ENCODE measurements at regions not wholly inside any gene's neighbourhood (a gene's known extent, or its start where the extent isn't known, plus 50 kb on each side); places are given as distances from the start of the nearest gene placed in this dataset.
A peak's percentile ranks its signal among the peaks of the same experiment; 100 is the strongest.

DNA sequence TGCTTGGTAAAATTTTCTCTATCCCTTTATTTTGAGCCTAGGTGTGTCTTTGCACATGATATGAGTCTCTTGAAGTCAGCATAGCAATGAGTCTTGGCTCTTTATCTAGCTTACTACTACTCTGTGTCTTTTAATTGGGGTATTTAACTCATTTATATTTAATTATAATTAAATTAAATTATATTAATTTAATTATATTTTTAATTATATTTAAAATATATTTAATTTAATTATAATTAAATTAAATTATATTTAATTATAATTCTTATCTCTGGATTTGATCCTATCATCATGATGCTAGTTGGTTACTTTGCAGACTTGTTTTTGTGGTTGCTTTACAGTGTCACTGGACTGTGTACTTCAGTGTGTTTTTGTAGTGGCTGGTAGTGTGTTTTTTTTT is 201.2 kb upstream of the ITM2A start (continued):
- no peak for TF ChIP-seq MAX (IDR thresholded peaks at IDR 0.05)
- no peak for TF ChIP-seq KDM5A (IDR thresholded peaks at IDR 0.05)

- 0% methylated on average over 2 of the region's 2 CpGs for WGBS (ENCODE audit: missing lambda C conversion rate)
- TF ChIP-seq CBX8 (IDR thresholded peaks at IDR 0.05) (no peak), MAZ (IDR thresholded peaks at IDR 0.05; ENCODE audit: borderline replicate concordance, low read depth, low read length) (no peak), MYC (IDR thresholded peaks at IDR 0.05; ENCODE audit: borderline replicate concordance, low read length) (no peak), TFCP2L1 (CRISPR knock-in tag; IDR thresholded peaks at IDR 0.05) (no peak)
- Histone ChIP-seq H3K4me1 (no peaks in the 10 kb centered on the region), H3K4me3 (no peak overlapping the region), H3K9me3 (no peaks in the 10 kb centered on the region), H3K4me2 (no peak overlapping the region), H3K27ac (no peak overlapping the region)
- POLR2A ChIA-PET, result no interaction called here
- FAIRE-seq (no peak), DNase-seq (ENCODE audit: low read depth in 1 of 2, low spot score in 1 of 2) (no peak), ATAC-seq (no peak)
- CTCF ChIA-PET, result no interaction called here
Measured at GRCh38 chrX:79564362-79564761, 197.2 kb upstream of the ITM2A start.

DNA sequence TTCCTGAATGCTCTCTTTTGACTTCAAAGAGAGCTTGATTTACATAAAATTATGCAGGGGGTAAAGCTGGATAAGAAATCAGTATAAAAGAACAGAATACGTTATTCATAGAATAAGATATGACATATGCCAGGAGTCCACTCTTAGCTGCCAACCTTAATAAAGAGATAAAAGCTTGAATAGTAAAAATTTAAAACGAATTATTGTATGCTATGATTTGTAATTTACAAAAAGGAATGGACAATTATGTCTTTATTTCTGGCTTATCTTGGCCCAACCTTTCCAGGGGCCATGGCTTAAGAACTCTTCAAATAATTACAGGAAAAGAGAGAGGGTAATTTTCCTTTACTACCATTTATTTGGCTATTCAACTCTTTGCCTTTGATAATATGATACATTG is 192.2 kb upstream of the ITM2A start:
- ChIA-PET CTCF (no interaction called here), POLR2A (no interaction called here)
- FAIRE-seq (no peak), ATAC-seq (no peak), DNase-seq (ENCODE audit: low read depth in 1 of 2, low spot score in 1 of 2) (no peak)
- Histone ChIP-seq H3K4me2 (no peak overlapping the region), H3K4me1 (no peaks in the 10 kb centered on the region), H3K27ac (no peak overlapping the region), H3K9me3 (no peaks in the 10 kb centered on the region), H3K4me3 (no peak overlapping the region)
- TF ChIP-seq HEYL (CRISPR knock-in tag; IDR thresholded peaks at IDR 0.05) (no peak), JUN (IDR thresholded peaks at IDR 0.05) (no peak), KDM5A (IDR thresholded peaks at IDR 0.05) (no peak), HOXA7 (CRISPR knock-in tag; IDR thresholded peaks at IDR 0.05) (no peak), CHD4 (IDR thresholded peaks at IDR 0.05; ENCODE audit: borderline replicate concordance) (no peak), CBX8 (IDR thresholded peaks at IDR 0.05) (no peak), CHD2 (IDR thresholded peaks at IDR 0.05; ENCODE audit: low read length, partially characterized antibody) (no peak), CTCF (IDR thresholded peaks at IDR 0.05) (no peak), FOSB (CRISPR knock-in tag; IDR thresholded peaks at IDR 0.05) (no peak), EP300 (IDR thresholded peaks at IDR 0.05) (no peak), FOXS1 (CRISPR knock-in tag; IDR thresholded peaks at IDR 0.05) (no peak)
- 2% methylated on average over 2 of the region's 2 CpGs for WGBS (ENCODE audit: missing lambda C conversion rate)

GRCh38 chrX:79557212-79557611 is 190.1 kb upstream of the ITM2A start:
- FAIRE-seq (peak; percentile 54), DNase-seq (ENCODE audit: low read depth in 1 of 2, low spot score in 1 of 2) (no peak), ATAC-seq (no peak)
- POLR2A ChIA-PET, result no interaction called here
- Histone ChIP-seq H3K4me2 (no peak overlapping the region), H3K4me1 (no peaks in the 10 kb centered on the region), H3K27ac (no peak overlapping the region), H3K9me3 (no peaks in the 10 kb centered on the region), H3K4me3 (no peak overlapping the region)
- CTCF ChIA-PET, result no interaction called here
- TF ChIP-seq CEBPB (IDR thresholded peaks at IDR 0.05) (no peak), MAZ (IDR thresholded peaks at IDR 0.05; ENCODE audit: borderline replicate concordance, low read depth, low read length) (no peak), HMGXB4 (CRISPR knock-in tag; IDR thresholded peaks at IDR 0.05; ENCODE audit: borderline replicate concordance) (no peak), HOXB13 (CRISPR knock-in tag; IDR thresholded peaks at IDR 0.05; ENCODE audit: low read depth) (no peak), EHF (CRISPR knock-in tag; IDR thresholded peaks at IDR 0.05) (no peak), CBX2 (IDR thresholded peaks at IDR 0.05; ENCODE audit: borderline replicate concordance, low read depth) (no peak), RFX5 (IDR thresholded peaks at IDR 0.05) (no peak), RNF2 (IDR thresholded peaks at IDR 0.05; ENCODE audit: borderline replicate concordance, low read depth) (no peak), CTCF (IDR thresholded peaks at IDR 0.05) (no peak), ZC3H11A (IDR thresholded peaks at IDR 0.05) (no peak), RCOR1 (IDR thresholded peaks at IDR 0.05; ENCODE audit: low read depth, low read length) (no peak), POLR2AphosphoS2 (conservative IDR thresholded peaks at IDR 0.05; ENCODE audit: low read length) (no peak)
- TF ChIP-seq, protein P1, sequence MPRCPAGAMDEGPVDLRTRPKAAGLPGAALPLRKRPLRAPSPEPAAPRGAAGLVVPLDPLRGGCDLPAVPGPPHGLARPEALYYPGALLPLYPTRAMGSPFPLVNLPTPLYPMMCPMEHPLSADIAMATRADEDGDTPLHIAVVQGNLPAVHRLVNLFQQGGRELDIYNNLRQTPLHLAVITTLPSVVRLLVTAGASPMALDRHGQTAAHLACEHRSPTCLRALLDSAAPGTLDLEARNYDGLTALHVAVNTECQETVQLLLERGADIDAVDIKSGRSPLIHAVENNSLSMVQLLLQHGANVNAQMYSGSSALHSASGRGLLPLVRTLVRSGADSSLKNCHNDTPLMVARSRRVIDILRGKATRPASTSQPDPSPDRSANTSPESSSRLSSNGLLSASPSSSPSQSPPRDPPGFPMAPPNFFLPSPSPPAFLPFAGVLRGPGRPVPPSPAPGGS (IDR thresholded peaks at IDR 0.05), result no peak
- TF ChIP-seq, protein P2, sequence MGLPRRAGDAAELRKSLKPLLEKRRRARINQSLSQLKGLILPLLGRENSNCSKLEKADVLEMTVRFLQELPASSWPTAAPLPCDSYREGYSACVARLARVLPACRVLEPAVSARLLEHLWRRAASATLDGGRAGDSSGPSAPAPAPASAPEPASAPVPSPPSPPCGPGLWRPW (IDR thresholded peaks at IDR 0.05), result no peak

All from A549 (cell line).